Gastroesophageal sphincter (tissue), 3 donors: ENCODE measurements at regions not wholly inside any gene's neighbourhood (a gene's known extent, or its start where the extent isn't known, plus 50 kb on each side); places are given as distances from the start of the nearest gene placed in this dataset.

Source experiments
- EP300 ChIP-seq: sonication (generic); formaldehyde crosslinking; IDR thresholded peaks from one replicate; pipeline ENCODE4 v1.6.1; 2017; ENCODE audit warnings: antibody characterized with exemption, mild to moderate bottlenecking
- TF ChIP-seq, protein P1 (sequence below), 4 experiments: fragments of 200-600 bp in 2 of 4; fragments of 450-650 bp in 2 of 4; sonication (generic) in 1 of 4; IDR thresholded peaks; one replicate each; pipeline ENCODE4 v1.5.1; 2017 to 2019; ENCODE audit warnings: antibody characterized with exemption in 4 of 4, mild to moderate bottlenecking in 2 of 4, moderate library complexity in 2 of 4

- TF ChIP-seq, protein P1, sequence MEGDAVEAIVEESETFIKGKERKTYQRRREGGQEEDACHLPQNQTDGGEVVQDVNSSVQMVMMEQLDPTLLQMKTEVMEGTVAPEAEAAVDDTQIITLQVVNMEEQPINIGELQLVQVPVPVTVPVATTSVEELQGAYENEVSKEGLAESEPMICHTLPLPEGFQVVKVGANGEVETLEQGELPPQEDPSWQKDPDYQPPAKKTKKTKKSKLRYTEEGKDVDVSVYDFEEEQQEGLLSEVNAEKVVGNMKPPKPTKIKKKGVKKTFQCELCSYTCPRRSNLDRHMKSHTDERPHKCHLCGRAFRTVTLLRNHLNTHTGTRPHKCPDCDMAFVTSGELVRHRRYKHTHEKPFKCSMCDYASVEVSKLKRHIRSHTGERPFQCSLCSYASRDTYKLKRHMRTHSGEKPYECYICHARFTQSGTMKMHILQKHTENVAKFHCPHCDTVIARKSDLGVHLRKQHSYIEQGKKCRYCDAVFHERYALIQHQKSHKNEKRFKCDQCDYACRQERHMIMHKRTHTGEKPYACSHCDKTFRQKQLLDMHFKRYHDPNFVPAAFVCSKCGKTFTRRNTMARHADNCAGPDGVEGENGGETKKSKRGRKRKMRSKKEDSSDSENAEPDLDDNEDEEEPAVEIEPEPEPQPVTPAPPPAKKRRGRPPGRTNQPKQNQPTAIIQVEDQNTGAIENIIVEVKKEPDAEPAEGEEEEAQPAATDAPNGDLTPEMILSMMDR (IDR thresholded peaks at IDR 0.05) = no peak
- TF ChIP-seq EP300 = no peak
These were observed 80.7 kb upstream of the EOLA2 start for GRCh38 chrX:150018931-150019361.
